GM18517 (cell line): ENCODE measurements at regions not wholly inside any gene's neighbourhood (a gene's known extent, or its start where the extent isn't known, plus 50 kb on each side); places are given as distances from the start of the nearest gene placed in this dataset.
"Not testable (repeated sequence)": the region's sequence is repeated elsewhere in the genome, so short reads cannot be mapped to it uniquely, and the experiment has no call there.

Experiments used
- ATAC-seq: cut with Tn5 transposase; IDR thresholded peaks from one replicate; pipeline ENCODE4 v1.9.1; 2021; ENCODE audit warnings: mild to moderate bottlenecking, moderate library complexity; ENCODE audit not compliant: unreplicated experiment

DNA sequence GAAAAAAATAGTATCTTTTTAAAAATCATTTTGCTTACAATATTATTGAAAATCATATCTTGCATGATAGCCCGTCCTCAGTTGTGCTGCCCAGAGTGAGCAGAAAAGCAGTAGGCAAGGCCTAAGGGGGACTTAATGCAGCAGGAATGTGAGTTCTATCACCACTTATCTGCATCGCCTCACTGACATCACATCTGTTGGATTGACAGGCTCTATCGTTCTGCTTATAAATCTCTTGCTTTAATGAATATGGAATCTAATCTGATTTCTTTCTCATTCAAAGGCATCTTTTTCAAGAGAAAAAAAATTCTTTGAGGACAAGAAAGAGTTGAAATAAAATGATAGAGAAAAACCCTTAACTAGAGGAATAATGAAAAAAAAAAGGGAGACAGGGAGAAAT is 249.9 kb downstream of the PAPSS1 start:
- no peak for ATAC-seq

DNA sequence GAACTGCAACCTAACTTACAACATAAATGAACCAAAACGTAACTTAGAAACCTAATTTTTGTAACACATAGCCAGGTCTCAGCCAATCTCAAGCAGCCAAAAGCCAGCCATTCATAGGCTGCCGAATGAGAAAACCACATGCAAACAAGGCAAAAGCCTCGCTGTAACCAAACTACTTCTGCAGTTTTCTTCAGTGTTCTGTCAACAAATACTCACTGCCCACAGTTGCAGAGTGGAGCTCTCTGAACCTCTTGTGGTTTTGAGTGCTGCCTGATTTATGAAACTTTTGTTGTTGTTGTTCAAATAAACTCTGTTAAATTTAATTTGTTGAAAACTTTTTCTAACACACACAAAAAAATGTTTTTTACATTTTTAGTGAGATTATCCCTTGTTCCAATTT is 251.2 kb downstream of the PAPSS1 start:
- ATAC-seq, result no peak

DNA sequence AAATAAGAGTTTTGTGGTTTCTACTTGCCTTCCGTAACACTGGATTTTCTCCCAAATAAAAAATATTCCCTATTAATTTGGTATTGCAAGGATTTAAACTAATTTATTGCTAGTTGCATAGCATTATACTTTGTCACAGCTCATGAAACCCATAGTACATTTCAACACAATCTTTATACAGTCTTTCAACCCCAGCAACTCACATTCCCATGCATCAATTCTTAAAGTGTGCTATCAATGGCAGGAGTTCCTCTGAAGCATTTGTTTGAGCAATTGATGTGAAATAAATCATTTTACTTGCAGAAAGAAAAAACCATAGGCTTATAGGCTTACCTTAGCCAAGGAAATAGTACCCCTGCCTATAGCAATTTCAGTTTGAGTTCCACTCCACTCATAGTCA is 251.9 kb downstream of the PAPSS1 start:
- no peak for ATAC-seq

DNA sequence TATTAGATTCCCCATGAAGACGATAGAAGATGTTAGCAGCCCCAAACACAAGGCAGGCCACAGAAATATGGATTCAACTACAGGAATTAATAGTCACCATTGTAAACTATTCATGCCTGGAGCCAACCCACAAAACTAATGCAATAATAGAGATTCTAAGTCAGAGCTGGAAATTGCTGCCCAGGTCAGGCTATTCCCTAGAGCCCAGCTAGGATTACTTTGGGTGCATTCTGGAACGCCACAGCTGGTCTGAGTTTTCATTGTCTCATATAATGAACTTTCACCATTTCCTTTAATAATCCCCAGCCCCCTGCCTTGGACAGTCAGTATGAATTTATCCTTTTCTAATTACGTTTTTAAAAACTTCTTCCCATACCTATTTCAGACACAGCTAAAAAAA is 252.6 kb downstream of the PAPSS1 start:
- ATAC-seq, result no peak

DNA sequence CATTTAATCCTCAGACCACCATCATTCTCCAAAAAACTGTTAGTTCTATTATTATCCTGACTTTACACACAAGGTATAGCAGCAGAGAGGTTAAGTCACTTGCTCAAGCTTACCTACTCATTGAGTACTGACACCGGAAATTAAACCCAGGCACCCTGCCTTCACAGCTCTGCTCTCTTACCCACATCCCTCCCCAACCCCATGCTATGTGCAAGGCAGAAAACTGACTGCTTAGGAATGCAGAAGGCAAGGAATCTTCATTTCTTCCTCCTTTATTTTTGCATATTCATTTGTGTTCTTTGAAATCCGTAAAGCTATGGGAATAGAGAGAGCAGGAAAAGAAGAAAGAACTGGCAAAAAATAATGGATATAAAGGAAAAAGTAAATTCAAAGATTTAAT is 261.8 kb downstream of the PAPSS1 start:
- ATAC-seq, result no peak

DNA sequence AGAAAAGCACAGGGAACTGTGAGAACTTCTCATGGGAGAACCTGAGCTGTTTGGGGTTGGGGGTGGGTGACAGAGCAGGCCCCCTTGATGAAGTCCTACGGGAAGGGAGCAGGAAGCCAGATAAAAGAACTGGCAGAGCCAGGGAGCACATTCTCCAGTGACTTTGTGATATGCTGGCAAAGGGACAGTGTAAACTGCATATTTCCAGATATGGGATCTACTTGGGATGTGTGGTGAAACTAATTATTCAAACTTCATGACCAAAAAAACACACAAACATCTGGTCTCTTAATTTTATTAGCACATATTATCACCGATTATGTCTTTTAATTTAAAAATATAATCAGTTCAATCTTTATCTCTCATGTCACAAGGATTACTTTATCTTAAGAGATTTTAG is 266.0 kb downstream of the PAPSS1 start:
- ATAC-seq, result no peak

DNA sequence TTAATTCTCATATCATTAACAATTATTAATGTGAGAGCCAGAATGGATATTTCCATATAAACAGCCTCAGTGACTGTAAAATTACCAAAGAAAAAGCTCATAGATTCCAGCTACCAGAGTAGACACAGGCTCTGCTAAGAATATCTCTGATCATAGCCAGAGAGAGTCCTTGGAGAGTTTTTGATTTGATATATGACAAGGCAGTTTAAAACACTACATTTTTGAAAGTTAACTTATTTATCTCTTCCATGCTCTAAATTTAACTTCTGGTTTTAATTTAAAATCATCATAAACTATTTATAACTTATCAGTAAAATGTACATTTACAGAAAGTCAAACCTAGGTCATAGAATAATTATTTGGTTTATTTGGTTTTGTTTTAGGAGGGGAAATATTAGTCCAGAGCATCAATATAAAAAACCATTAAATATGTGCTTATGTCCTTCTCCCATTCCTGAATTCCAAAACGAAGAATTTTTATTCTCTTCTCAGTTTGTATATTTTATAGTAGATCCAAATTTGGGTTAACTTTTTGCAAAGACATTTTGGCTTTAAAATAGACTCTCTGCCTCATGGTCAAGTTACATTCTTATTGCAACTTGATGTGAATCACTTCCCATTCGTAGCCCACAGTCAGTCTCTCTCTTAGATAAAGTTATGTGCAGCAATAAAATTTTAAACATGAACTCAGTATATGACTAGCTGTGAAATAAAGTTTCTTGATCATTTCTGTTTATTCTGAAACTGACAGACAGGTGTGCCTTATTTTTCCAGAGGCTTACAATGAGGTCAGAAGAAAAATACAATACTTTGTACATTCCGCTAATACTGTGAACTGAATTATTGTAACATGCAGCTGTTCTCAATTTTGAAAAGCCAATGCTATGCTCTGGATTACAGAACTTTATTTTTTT is 267.1 kb downstream of the PAPSS1 start:
- no peak for ATAC-seq

DNA sequence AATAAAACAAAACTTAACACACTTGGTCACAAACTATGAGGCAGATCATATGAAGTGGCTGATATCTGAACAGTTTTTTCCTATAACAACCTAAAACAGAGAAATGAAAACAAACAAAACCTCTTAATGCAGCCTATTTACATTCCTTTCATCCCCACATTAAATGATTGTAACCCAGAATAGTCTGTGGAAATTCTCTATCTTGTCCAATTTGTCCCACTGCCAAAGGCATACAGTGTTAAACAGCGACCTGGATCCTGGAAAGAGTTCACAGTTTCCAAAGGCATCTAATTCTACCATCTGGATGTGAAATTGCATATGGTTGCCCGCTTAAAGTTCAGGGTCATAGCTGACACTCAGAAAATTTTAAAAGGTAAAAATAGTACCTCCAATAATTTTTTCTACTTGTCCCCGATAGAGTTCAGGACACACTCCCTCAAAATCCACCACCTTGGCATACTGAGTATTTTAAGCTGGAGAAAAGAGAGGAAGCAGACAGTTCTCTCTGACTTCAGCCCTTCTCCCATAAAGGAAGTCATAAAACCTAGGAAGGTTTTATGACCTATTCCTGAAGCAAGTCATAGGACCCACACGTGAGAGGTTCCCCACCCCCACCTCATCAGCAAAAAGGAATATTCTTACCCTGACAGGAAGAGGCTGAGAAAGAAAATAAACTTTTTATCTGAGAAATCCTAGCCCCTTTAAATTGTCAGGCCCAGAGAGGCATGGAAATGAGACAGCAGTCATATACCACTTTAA is 270.2 kb downstream of the PAPSS1 start:
- no peak for ATAC-seq

DNA sequence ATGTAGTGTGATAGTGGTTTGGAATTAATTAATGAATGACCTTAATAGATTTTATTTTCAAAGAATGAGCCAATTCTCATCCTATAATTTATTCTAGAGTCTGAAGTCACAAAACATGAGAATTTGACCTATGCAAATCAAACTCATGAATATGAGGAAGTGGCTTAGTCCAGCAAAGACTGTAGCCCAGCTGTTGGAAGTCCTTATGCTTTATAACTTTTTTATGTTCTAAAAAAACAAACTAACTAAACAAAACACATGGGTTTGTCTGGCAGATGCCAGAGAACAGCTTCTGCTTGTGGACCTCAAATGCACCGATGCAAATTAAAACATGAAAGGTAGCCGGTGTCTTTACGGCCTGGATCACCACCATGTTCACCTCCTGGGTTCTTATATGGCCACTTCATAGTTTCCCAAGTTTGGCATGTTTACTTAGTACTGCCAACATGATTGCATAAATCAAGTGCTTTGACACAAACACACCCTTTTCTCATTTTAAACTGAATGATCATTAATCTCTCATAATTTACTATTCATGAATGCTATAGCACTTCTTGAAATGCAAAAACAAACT is 277.4 kb downstream of the PAPSS1 start:
- ATAC-seq, result no peak

DNA sequence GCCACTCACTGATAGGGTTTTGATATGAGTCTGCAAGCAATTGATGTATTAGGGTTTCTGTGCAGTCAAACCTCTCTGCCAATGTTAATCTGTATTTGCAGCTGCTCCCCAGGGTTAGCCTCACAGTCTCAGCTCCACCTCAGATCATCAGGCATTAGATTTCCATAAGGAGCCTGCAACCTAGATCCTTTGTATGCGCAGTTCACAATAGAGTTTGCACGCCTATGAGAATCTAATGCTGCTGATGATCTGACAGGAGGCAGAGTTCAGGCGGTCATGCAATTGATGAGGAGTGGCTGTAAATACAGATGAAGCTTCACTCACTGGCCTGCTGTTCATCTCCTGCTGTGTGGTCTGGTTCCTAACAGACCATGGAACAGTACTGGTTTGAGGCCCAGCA is 280.6 kb downstream of the PAPSS1 start:
- no peak for ATAC-seq

DNA sequence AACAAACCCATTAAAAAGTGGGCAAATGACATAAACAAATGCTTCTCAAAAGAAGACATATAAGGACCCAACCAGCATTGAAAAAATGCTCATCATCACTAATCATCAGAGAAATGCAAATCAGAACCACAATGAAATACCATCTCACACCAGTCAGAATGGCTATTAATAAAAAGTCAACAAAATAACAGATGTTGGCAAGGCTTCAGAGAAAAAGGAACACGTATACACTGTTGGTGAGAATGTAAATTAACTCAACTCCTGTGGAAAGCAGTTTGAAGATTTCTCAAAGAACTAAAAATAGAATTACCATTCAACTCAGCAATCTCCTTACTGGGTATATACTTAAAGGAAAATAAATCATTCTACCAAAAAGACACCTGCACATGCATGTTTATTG is 283.6 kb downstream of the PAPSS1 start:
- ATAC-seq, result not testable (repeated sequence)

DNA sequence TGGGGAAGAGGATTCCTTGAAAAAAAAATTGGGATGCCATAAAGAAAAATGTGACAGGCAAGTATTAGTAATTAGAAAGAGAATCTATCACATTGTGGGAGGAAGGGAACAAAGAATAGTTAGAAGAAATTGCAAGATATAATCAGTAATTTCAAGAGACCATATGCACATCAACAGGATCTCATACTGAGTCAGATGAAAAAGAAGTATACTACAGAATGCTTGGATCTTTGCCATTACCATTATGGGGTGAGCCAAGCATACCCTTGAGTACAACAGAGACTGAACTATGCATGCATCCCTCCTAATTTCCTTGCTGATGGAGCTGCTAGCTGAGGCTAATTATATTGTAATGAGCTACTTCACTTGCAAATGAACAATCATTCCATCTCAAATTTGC is 287.6 kb downstream of the PAPSS1 start:
- no peak for ATAC-seq

DNA sequence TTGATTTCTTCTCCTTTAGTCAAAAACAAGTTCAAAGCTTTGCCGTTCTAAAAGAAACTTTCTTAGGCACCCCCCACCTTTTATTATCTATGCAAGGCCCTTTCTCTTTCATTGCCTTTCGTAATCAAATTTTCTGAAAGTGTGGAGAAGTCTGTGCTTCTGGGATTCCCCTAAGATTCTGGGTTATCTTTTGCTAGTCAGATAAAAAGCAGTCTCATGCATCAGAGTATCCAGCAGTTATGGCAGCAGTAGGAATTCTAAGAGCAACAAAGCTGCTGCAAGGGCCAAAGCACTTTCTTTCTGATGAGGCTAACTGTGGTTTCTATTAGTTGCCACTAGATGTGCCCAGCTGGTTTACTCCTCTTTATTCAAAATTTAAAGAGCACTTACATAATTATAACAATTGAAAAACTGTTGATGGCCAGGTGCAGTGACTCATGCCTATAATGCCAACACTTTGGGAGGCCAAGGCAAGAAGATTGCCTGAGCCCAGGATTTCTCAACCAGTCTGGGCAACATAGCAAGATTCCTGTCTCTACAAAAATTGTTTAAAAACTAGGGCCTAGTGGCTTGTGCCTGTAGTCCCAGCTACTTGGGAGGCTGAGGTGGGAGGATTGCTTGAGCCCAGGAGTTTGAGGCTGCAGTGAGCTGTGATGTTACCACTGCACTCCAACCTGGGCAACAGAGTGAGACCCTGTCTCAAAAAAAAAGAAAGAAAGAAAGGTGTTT is 296.2 kb downstream of the PAPSS1 start:
- ATAC-seq, result no peak

DNA sequence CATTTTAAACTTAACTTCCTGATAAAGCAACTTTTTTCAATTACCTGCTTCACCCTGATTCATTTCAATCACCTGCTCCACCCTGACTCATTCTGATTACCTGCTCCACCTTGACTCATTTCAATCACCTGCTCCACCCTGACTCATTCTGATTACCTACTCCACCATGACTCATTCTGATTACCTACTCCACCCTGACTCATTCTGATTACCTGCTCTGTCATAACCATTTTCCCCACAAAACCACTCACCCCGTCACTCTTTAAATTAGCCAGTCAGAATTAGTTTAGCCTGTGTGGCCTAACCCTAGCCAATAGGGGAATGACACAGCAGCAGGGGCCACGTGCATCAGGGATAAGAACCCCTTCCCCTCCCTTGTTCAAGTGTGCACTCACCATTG is 300.5 kb downstream of the PAPSS1 start:
- not testable (repeated sequence) for ATAC-seq

DNA sequence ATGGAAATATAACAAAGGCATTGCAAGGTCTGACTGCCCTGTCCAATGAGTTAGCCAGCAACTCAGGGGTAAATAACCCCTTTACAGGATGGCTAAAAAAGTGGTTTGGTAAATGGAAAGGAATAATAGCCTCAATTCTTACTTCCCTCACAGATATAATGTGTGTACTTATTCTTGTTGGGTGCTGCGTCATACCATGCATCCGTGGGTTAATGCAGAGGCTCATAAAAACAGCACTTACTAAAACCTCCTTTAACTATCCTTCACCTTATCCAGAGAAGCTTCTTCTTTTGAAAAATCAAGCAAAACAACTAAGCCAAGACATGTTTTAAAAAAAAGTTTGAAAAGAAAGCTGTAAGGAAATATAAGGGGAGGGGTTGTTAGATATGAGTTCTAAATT is 301.0 kb downstream of the PAPSS1 start:
- no peak for ATAC-seq

DNA sequence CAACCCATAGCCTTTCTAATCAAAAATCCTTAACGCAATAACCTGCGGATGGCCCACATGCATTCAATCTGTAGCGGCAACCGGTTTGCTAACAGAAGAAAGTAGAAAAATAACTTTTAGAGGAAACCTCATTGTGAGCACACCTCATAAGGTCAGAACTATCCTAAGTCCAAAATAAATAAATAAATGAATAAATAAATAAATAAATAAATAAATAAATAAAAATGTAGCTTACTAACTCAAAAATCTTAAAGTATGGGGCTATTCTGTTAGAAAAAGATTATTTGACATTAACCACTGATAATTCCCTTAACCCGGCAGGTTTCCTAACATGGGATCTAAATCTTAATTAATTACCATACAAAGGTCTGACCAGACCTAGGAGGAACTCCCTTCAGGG is 304.5 kb downstream of the PAPSS1 start:
- ATAC-seq, result not testable (repeated sequence)

DNA sequence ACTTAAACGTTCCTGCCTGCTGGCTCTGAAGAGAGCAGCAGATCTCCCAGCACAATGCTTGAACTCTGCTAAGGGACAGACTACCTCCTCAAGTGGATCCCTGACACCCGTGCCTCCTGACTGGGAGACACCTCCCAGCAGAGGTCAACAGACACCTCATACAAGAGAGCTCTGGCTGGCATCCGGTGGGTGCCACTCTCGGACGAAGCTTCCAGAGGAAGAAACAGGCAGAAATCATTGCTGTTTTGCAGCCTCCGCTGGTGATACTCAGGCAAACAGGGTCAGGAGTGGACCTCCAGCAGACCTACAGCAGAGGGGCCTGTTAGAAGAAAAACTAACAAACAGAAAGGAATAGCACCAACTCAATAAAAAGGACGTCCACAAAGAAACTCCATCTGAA is 310.2 kb downstream of the PAPSS1 start:
- not testable (repeated sequence) for ATAC-seq

DNA sequence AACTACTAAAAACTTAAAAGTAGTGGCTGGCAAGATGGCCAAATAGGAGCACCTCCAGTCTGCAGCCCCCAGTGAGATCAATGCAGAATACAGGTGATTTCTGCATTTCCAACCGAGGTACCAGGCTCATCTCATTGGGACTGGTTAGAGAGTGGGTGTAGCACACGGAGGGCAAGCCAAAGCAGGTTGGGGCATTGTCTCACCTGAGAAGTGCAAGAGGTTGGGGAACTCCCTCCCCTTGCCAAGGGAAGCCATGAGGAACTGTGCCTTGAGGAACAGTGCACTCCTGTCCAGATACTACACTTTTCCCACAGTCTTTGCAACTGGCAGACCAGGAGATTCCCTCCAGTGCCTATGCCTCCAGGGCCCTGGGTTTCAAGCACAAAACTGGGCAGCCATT is 311.1 kb downstream of the PAPSS1 start:
- ATAC-seq, result no peak

DNA sequence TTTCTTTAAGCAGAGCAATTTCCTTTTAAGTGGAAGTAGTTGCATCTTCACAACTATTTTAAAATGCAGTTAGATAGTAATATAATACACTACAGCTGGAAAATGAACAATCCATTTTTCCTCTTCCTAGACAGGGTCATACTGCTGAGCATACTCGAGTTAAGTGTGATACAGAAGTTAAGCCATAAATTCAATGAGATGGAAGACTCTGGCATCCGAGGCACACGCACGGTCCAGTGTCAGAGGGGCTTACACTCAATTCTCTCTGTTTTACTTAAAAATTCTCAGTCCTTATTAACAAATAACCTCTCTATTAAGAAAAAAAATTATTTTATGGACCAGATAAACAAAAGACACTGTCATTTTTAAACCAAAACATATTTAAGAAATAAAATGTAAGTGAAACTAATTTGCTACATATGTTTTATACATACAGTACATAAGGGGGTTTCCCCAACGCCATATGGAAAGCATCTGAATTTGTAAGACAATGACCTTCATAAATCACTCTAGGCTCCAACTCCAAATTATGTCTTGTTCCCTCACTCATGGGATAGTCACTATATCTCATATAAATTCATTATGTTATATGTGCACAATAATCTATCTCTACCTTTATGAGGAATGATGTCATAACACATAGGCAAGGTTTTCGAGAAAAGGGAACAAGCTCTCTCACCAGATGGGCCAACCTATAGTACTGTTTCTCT is 315.3 kb downstream of the PAPSS1 start:
- no peak for ATAC-seq

DNA sequence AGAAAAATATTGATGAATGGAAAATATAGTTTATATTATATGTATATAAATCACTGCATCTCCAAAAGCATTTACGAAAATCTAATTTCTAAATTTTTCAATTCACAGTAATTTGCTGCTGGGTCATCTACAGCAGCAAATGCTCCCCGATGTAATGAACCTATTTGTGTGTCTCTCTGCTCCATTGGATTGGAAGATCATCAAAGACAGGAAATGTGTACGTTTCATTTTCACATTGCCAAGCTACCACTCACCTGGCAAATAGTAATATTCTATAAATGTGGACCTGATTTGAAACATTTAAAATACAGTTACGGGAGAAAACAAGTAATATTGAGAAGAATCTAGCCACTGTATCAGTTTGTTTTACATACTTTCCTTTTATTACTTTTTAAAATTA is 317.7 kb downstream of the PAPSS1 start:
- ATAC-seq, result no peak

DNA sequence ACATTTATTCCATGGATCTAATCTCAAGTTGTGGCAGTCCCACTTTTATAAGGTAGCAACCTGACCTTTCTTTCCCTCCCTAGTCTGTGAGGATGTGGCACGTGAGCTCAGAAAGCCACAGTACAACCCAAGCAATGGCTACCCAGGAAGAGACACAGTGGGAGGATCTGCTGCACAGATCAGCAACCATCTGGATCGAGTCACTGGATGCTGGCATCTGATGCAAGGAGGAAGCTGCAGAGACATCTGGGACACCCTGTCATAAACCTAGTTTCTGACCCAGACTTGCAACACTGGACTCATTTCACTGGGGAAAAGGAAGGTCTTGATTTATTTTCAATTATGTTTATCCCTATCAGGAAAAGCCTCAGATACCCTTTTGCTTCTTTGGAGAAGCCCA is 327.1 kb downstream of the PAPSS1 start:
- ATAC-seq, result no peak
